Stimulated activated CD4-positive, alpha-beta T cell treated with anti-CD3 and anti-CD28 coated beads, Interleukin-15, amount 100 ng/mL, for 24 hours (primary cell): ENCODE measurements at regions not wholly inside any gene's neighbourhood (a gene's known extent, or its start where the extent isn't known, plus 50 kb on each side); places are given as distances from the start of the nearest gene placed in this dataset.

ENCODE experiments used
- DNase-seq: peaks from one replicate; pipeline ENCODE4 v3.0.0-alpha.2; 2020

- DNase-seq, result peak; percentile 16
These were observed 155.0 kb downstream of the TTC32 start for GRCh38 chr2:19746611-19747309.

DNA sequence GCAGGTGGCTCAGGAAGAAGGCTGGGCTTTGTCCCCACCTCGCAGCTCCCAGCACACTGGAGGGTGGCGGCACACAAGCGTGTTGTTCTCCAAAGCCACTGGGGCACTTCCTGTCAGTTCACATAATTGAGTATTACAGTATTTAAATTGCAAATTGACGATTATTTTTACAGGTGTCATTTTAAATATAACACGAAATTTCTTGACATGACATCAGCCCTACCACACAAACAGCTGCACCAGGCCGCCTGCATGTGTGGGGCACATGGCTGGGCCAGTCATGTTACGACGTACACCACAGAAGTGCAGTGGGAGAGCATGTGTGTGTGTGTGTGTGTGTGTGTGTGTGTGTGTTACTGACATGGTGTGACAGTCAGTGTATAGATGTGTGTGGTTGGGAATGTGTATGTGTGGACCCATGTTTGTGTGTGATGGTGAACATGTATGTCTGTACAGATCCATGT lies 155.6 kb downstream of the TTC32 start:
- DNase-seq, result no peak

GRCh38 chr2:19745318-19746136 lies 156.3 kb downstream of the TTC32 start:
- DNase-seq, result no peak

GRCh38 chr2:19744456-19745199 lies 157.2 kb downstream of the TTC32 start:
- DNase-seq, result no peak

GRCh38 chr2:19743641-19744040 lies 158.1 kb downstream of the TTC32 start:
- DNase-seq, result no peak

DNA sequence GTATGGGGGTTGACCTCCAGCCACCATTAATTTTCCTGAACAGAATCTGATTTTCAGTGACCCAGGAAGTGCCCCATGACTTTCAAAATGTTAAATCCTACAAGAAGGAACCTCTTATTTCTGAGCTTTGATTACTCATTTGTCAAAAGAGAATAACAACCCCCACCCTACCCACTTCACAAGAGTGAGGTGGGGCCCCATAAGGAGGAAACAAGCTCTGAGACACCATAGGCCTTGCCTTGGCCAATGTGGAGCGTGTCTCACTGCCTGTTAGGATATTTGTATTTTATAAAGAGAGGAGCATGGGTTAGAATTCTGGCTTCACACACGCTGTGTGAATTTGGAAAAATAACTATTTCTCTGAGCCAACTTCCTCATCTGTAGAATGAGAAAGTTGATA lies 158.9 kb downstream of the TTC32 start:
- DNase-seq, result no peak

GRCh38 chr2:19739256-19739655 lies 162.5 kb downstream of the TTC32 start:
- no peak for DNase-seq

- DNase-seq, result no peak
These were observed 163.1 kb downstream of the TTC32 start for GRCh38 chr2:19738707-19739106.

- no peak for DNase-seq
These were observed 165.5 kb downstream of the TTC32 start for GRCh38 chr2:19736191-19736831.

- no peak for DNase-seq
These were observed 167.8 kb downstream of the TTC32 start for GRCh38 chr2:19733951-19734425.

DNA sequence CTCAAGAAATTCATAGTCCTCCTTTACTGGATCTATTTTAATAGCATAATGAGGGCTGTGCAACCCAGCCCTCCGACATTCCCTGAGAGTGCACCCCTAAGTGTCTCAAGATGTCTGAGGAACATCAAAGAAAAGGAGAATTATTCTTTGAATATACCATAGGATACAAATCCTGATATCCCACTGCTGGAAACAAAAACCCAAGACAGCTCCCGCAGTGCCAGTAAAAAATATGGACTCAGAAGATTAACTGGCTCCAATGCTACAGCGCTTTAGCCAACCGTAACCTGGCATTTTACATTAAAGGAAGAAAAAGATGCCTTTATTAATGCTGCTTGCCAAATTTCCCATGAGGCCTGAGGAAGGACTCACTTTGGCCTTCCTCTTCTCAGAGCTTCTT lies 168.4 kb downstream of the TTC32 start:
- DNase-seq, result no peak

DNA sequence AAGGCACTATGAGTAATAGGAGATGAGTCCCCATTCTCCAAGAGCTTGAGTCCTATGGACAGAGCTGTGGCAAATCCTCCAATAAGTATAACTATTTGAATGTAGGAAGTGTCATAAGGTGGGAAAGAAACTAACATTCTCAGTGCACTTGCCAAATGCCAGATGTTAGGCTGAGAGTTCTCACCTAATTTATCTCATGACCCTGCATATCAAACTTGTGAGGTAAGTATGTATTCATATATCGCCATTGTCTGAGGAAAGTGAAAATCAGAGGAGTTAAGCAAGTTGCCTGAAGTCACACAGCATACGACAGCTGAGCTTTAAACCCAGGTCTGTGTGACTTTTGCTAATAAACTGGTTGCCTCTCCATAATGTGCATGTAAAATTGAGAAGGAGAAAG lies 169.5 kb downstream of the TTC32 start:
- no peak for DNase-seq

DNA sequence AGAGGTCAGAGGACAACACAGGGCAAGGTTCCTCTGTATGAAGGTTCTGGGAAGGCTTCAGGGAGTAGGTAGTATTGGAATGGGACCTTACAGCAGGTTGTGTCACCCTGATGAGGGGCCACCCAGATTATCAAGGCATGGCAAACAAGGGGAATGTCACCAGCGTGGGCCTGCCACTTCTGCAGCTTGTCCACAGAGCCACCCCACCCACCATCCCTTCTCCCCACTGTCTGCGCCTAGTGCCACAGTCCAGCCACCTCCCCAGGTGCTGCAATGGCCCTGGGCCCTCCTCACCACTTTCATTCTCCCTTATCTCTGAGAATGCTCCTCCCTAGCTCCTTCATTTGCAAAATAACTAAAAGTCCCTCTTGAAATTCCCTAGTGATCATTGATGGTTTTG lies 170.3 kb downstream of the TTC32 start:
- no peak for DNase-seq

DNA sequence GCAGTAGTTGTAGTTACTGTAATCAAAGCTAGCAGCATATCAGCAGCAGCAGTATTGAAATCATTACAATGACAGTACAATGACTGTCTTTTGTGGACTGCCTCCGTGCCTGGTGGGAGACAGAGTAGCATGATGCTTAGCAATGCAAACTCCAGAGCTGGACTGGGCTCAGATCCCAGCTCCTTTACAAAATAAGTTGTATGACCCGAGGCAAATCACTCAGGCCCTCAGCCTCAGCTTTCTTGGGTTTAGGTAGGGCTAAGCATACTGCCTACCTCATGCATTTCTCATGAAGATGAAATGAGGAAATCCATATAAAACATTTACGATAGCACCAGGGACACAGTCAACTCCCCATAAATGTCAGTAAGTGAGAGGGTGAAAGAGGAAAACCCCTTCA lies 170.7 kb downstream of the TTC32 start:
- DNase-seq, result no peak

- no peak for DNase-seq
These were observed 173.7 kb downstream of the TTC32 start for GRCh38 chr2:19728125-19728524.

GRCh38 chr2:19725392-19725791 lies 176.4 kb downstream of the TTC32 start:
- no peak for DNase-seq

DNA sequence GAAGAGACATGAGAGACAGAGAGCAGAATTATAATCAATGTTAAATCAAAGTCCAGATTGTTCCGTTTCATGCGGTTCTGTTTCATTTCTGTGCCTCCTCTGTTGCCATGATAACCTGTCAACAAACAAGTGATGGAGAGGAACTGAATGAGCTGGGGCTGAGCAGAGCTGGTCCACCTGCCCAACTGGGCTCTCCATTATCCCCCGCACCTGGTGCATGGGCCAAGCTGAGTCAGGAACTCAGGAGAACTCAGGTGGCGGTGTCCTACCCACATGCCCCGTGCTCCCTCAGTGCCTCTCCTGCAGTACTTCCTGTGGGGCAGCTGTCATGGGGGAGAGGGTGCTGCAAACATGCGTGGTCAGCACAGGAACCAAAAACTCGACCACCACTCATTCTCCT lies 178.8 kb downstream of the TTC32 start:
- no peak for DNase-seq

DNA sequence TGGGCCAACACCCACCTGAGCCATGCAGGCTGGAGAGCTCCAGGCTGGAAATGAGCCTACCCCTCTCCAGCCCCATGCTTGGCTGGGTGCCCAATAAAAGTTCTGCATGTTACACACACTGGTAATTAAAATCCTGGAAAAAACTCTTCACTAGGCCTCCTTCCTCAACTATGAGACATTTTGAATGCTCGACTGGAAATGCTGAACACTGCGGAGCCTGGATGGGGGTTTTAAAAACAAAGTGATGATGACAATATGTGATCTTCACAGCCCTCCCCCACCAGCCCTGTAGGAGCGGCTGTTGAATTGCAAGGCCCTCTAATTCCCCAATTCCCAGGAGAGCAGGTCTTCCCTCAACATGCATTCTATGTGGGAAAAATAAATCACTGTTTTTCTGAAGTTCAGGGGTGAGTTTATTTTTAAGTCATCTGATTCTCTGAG lies 179.2 kb downstream of the TTC32 start:
- no peak for DNase-seq

DNA sequence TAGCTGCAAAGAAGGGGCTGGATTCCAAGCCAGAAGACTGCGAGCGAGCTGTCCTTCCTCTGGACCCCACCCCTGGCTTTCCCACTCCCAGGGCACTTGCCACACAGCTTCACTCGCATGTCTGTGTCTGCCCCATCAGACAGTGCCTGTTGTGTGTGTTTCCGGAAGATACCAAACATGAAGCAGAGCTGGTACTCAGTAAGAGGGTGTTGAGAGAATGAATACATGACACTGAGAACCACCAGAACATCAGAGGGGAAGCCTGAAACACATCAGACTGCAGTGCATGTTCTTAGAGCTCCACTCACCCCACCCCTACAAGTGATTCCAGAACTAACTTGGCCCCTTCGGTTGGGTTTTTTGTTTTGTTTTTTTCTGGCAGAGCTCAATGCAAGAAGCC lies 181.5 kb downstream of the TTC32 start:
- no peak for DNase-seq

DNA sequence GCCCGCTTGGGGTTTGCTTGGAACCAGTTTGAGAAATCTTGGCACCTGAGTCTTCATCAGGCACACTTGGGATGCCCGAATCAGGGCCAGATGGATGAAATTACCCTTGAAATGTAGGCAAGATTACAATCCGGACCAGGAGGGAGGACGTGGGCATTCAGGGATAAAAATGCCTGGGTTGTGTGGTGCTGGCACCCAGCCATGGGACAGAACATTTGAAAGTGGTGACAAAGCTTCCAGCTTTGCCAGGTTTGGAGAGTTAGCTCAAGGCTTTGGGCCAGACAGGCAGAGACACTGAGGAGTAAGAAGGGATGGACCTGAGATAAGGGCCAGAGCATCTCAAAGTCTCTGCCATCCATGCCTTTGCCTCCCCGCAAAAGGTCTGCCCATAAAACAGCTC lies 182.2 kb downstream of the TTC32 start:
- no peak for DNase-seq

- no peak for DNase-seq
These were observed 184.3 kb downstream of the TTC32 start for GRCh38 chr2:19717446-19717845.

- no peak for DNase-seq
These were observed 186.9 kb downstream of the TTC32 start for GRCh38 chr2:19714926-19715325.

DNA sequence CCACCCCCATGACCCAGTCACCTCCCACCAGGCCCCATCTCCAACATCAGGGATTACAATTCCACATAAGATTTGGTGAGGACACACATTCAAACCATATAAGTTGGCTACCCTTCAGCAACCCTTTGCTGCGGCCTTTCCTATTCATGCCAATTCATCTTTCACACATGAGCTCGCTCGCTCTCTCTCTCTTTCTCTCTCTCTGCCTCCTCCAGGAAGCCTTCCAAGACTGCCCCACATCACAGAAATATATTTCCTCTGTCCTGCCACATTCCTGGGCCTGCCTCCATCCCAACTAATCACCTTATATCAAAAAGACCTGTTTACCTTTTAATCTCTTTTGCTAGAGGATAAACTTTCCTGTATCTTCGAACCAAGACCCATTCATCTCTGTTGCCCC lies 188.9 kb downstream of the TTC32 start:
- no peak for DNase-seq
